Endothelial cell of umbilical vein (primary cell): ENCODE measurements at regions not wholly inside any gene's neighbourhood (a gene's known extent, or its start where the extent isn't known, plus 50 kb on each side); places are given as distances from the start of the nearest gene placed in this dataset.

ENCODE experiments used
- BruUV-seq: library from RNA; stranded (reverse); fragments of 400-500 nt; replicated peaks from 2 replicates; lab custom pipeline; 2021; lab: Mats Ljungman, UMichigan
- CTCF ChIA-PET: fragments of 300-600, 350-600 bp; sonication (Branson Sonifier 250); formaldehyde crosslinking; loops from one replicate; lab custom pipeline; 2021; ENCODE audit warnings: antibody characterized with exemption, inconsistent platforms; lab: Charles Lee
- POLR2A ChIA-PET: fragments of 300-600, 350-600 bp; sonication (Branson Sonifier 250); formaldehyde crosslinking; loops from one replicate; lab custom pipeline; 2021; ENCODE audit warnings: antibody characterized with exemption, inconsistent platforms; lab: Charles Lee
- DNase-seq: peaks from one replicate; pipeline ENCODE4 v3.0.0-alpha.2; 2011; ENCODE audit warnings: low read depth, low spot score
- FAIRE-seq: peaks from 2 replicates; lab custom pipeline; 2011; peaks lifted over from hg19 to GRCh38; lab: Jason Lieb, UNC
- H2AFZ ChIP-seq: 2 replicates; pipeline ENCODE4 v1.6.0; 2012; ENCODE audit warnings: low read depth, low read length, control low read depth, inconsistent platforms
- H3K27ac ChIP-seq: 2 replicates; pipeline ENCODE4 v1.5.1; 2011; ENCODE audit warnings: low read depth, mild to moderate bottlenecking, control low read depth, low read length, moderate library complexity; ENCODE audit not compliant: insufficient read depth
- H3K27me3 ChIP-seq, 2 experiments: 2 replicates each; pipeline versions ENCODE4 v1.6.0 to v1.6.1; 2011; ENCODE audit warnings: low read length in 2 of 2, mixed read lengths in 1 of 2; ENCODE audit not compliant: control insufficient read depth in 2 of 2, insufficient read depth in 2 of 2
- H3K36me3 ChIP-seq, 2 experiments: 2 replicates in 1 of 2; 3 replicates in 1 of 2; pipeline ENCODE4 v1.5.1; 2011; ENCODE audit warnings: low read length in 2 of 2, mild to moderate bottlenecking in 1 of 2, moderate library complexity in 1 of 2; ENCODE audit not compliant: control insufficient read depth in 2 of 2, insufficient read depth in 2 of 2; ENCODE audit errors: extremely low read depth in 1 of 2
- H3K4me1 ChIP-seq: 3 replicates; pipeline ENCODE4 v1.5.1; 2011; ENCODE audit warnings: mild to moderate bottlenecking, low read length; ENCODE audit not compliant: control insufficient read depth, insufficient read depth; ENCODE audit errors: extremely low read depth
- H3K4me2 ChIP-seq: 2 replicates; pipeline ENCODE4 v1.6.1; 2011; ENCODE audit warnings: low read length, control low read depth, mixed read lengths; ENCODE audit not compliant: insufficient read depth
- H3K4me3 ChIP-seq, 3 experiments: fragments of 200-600 bp in 1 of 3; sonication (generic), shearing (Covaris generic) in 1 of 3; replicated peaks in 1 of 3; 2 replicates each; pipeline ENCODE4 v1.5.1; 2011 to 2016; ENCODE audit warnings: control low read depth in 3 of 3, low read length in 3 of 3, mild to moderate bottlenecking in 2 of 3, inconsistent platforms in 1 of 3, low read depth in 1 of 3, moderate library complexity in 1 of 3; ENCODE audit not compliant: insufficient read depth in 1 of 3
- H3K79me2 ChIP-seq: 2 replicates; pipeline ENCODE4 v1.6.0; 2012; ENCODE audit warnings: low read length, inconsistent platforms; ENCODE audit not compliant: control insufficient read depth, insufficient read depth
- H3K9ac ChIP-seq: replicated peaks from 2 replicates; pipeline ENCODE3; 2011; ENCODE audit warnings: low read length, control low read depth; ENCODE audit not compliant: insufficient read depth; ENCODE audit errors: extremely low read depth
- H3K9me1 ChIP-seq: replicated peaks from 3 replicates; pipeline ENCODE4 v1.6.0; 2011; ENCODE audit warnings: mild to moderate bottlenecking, low read length; ENCODE audit not compliant: control insufficient read depth, insufficient read depth; ENCODE audit errors: extremely low read depth
- H3K9me3 ChIP-seq: replicated peaks from 2 replicates; pipeline ENCODE4 v1.5.1; 2012; ENCODE audit warnings: low read length, inconsistent platforms; ENCODE audit not compliant: control insufficient read depth, insufficient read depth
- H4K20me1 ChIP-seq: replicated peaks from 2 replicates; pipeline ENCODE3; 2011; ENCODE audit warnings: mild to moderate bottlenecking, low read length; ENCODE audit not compliant: control insufficient read depth, insufficient read depth; ENCODE audit errors: extremely low read depth
- EZH2 ChIP-seq: IDR thresholded peaks from 2 replicates; pipeline ENCODE4 v1.6.1; 2012; ENCODE audit warnings: borderline replicate concordance, low read depth, mild to moderate bottlenecking, moderate library complexity, low read length, inconsistent platforms; ENCODE audit not compliant: severe bottlenecking
- FOS ChIP-seq: IDR thresholded peaks from 2 replicates; pipeline ENCODE4 v1.6.1; 2011; ENCODE audit warnings: mild to moderate bottlenecking, low read length, moderate library complexity, borderline replicate concordance; ENCODE audit not compliant: insufficient read depth
- GATA2 ChIP-seq: IDR thresholded peaks from 2 replicates; pipeline ENCODE4 v1.7.0; 2011; ENCODE audit warnings: low read depth, mild to moderate bottlenecking, moderate library complexity, mixed read lengths, low read length; ENCODE audit not compliant: insufficient read length, insufficient read depth
- JUN ChIP-seq: IDR thresholded peaks from 2 replicates; pipeline ENCODE4 v1.6.1; 2011; ENCODE audit warnings: borderline replicate concordance, low read depth; ENCODE audit not compliant: insufficient read length, insufficient read depth
- MYC ChIP-seq: IDR thresholded peaks from one replicate; pipeline ENCODE4 v1.6.1; 2011; ENCODE audit warnings: mild to moderate bottlenecking, low read depth, low read length
- POLR2A ChIP-seq: IDR thresholded peaks from 2 replicates; pipeline ENCODE4 v1.6.1; 2012; ENCODE audit warnings: low read depth, mild to moderate bottlenecking, control low read depth, low read length
- POLR2AphosphoS5 ChIP-seq: IDR thresholded peaks from 2 replicates; pipeline ENCODE4 v1.6.1; 2012; ENCODE audit warnings: low read depth, mild to moderate bottlenecking, control low read depth, low read length, moderate library complexity; ENCODE audit not compliant: insufficient read depth
- dilution Hi-C: fragments of 300-500 bp; cut with MboI; formaldehyde crosslinking; loops from one replicate; pipeline ENCODE4 v1.15.0; 2019; ENCODE audit warnings: low sequenced_read_pairs; ENCODE audit not compliant: extremely low pct_ligation_motif_present
- intact Hi-C: fragments of 100-400 bp; cut with micrococcal nuclease; formaldehyde crosslinking; loops from one replicate; pipeline ENCODE4 v1.10.0; 2022
- TF ChIP-seq, protein P1 (sequence below): IDR thresholded peaks from 2 replicates; pipeline ENCODE4 v1.6.1; 2011; ENCODE audit not compliant: insufficient read depth, insufficient read length
- TF ChIP-seq, protein P2 (sequence below), 2 donors: IDR thresholded peaks; 1 replicate in 1 of 2; 2 replicates in 1 of 2; pipeline ENCODE4 v1.5.1; 2011; ENCODE audit warnings: low read length in 2 of 2, mild to moderate bottlenecking in 2 of 2, moderate library complexity in 2 of 2, control low read depth in 1 of 2, inconsistent platforms in 1 of 2, low read depth in 1 of 2; ENCODE audit not compliant: insufficient read depth in 1 of 2; ENCODE audit errors: extremely low read depth in 1 of 2

DNA sequence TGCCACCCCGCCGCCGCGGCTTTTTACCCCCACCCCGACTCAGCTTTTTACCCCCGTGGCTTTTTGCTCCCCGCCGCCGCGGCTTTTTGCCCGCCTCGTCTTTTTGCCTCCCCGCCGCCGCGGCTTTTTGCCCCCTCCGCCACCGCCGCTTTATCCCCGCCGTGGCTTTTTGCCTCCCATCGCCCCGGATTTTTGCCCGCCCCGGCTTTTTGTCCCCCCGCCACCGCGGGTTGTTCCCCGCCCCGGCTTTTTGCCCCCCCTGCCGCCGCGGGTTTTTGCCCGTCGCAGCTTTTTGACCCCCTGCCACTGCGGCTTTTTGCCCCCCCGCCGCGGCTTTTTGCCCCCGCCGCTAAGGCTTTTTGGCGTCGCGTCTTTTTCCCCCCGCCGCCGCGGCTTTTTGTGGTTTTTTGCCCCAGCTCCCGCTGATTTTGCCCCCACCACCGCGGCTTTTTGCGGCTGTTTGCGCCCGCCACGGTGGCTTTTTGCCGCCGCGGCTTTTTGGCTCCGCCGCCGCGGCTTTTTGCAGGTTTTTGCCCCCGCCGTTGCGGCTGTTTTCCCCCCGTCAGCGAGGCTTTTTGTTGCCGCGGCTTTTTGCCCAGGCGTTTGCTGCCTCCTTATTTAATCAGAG lies 597.2 kb downstream of the GOLGA6L6 start:
- Histone ChIP-seq H3K4me3 (no peak overlapping the region), H3K27ac (no peak overlapping the region), H3K9me3 (peaks cover 2% of the 10 kb centered on the region), H4K20me1 (no peaks in the 10 kb centered on the region), H3K79me2 (no peaks in the 10 kb centered on the region), H3K27me3 (no peaks in the 10 kb centered on the region), H2AFZ (no peak overlapping the region), H3K36me3 (no peaks in the 10 kb centered on the region), H3K4me1 (no peaks in the 10 kb centered on the region), H3K9ac (no peak overlapping the region), H3K4me2 (no peak overlapping the region), H3K9me1 (no peaks in the 10 kb centered on the region)
- CTCF ChIA-PET = no interaction called here
- dilution Hi-C loops (no loop called here), intact Hi-C loops (no loop called here)
- POLR2A ChIA-PET = no interaction called here
- FAIRE-seq (no peak), DNase-seq (no peak)
- BruUV-seq = no TSS peak
- TF ChIP-seq FOS (no peak), POLR2AphosphoS5 (no peak), POLR2A (no peak), JUN (no peak), EZH2 (no peak), MYC (no peak), GATA2 (no peak)
- TF ChIP-seq, protein P1, sequence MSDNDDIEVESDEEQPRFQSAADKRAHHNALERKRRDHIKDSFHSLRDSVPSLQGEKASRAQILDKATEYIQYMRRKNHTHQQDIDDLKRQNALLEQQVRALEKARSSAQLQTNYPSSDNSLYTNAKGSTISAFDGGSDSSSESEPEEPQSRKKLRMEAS = no peak
- TF ChIP-seq, protein P2, sequence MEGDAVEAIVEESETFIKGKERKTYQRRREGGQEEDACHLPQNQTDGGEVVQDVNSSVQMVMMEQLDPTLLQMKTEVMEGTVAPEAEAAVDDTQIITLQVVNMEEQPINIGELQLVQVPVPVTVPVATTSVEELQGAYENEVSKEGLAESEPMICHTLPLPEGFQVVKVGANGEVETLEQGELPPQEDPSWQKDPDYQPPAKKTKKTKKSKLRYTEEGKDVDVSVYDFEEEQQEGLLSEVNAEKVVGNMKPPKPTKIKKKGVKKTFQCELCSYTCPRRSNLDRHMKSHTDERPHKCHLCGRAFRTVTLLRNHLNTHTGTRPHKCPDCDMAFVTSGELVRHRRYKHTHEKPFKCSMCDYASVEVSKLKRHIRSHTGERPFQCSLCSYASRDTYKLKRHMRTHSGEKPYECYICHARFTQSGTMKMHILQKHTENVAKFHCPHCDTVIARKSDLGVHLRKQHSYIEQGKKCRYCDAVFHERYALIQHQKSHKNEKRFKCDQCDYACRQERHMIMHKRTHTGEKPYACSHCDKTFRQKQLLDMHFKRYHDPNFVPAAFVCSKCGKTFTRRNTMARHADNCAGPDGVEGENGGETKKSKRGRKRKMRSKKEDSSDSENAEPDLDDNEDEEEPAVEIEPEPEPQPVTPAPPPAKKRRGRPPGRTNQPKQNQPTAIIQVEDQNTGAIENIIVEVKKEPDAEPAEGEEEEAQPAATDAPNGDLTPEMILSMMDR (IDR thresholded peaks at IDR 0.05; ENCODE audit: extremely low read depth in 1 of 2, insufficient read depth in 1 of 2, low read depth in 1 of 2, low read length in 2 of 2) = no peak
